Astrocyte (in vitro differentiated cells and primary cell): ENCODE measurements at regions not wholly inside any gene's neighbourhood (a gene's known extent, or its start where the extent isn't known, plus 50 kb on each side); places are given as distances from the start of the nearest gene placed in this dataset.

ENCODE experiments used
- EZH2 ChIP-seq: IDR thresholded peaks from 2 replicates; pipeline ENCODE4 v1.6.1; 2012; ENCODE audit warnings: mild to moderate bottlenecking, low read length, inconsistent platforms; ENCODE audit not compliant: insufficient read depth
- TF ChIP-seq, protein P1 (sequence below): IDR thresholded peaks from 2 replicates; pipeline ENCODE4 v1.5.1; 2011; ENCODE audit warnings: low read depth, mild to moderate bottlenecking, inconsistent platforms, low read length, moderate library complexity; ENCODE audit not compliant: insufficient read depth

DNA sequence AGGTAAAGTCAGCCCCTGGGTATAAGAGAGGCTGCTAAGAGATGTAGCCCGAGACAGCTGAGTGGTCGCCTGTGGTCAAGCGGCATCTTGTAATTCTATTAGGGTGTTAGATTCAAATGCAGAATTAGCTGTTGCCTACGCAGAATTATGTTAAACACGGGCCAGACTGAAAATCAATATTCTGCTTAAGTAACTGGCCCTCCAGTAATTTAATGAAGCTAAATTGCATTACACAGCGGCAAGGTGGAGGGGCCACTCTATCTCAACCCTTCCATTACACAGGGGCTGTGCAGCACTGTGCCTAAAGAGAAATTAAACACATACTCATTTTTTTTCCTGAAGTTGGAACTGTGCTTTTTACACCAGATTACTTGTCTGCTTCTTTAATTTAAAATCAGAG is 448.5 kb upstream of the MGMT start:
- TF ChIP-seq, protein P1, sequence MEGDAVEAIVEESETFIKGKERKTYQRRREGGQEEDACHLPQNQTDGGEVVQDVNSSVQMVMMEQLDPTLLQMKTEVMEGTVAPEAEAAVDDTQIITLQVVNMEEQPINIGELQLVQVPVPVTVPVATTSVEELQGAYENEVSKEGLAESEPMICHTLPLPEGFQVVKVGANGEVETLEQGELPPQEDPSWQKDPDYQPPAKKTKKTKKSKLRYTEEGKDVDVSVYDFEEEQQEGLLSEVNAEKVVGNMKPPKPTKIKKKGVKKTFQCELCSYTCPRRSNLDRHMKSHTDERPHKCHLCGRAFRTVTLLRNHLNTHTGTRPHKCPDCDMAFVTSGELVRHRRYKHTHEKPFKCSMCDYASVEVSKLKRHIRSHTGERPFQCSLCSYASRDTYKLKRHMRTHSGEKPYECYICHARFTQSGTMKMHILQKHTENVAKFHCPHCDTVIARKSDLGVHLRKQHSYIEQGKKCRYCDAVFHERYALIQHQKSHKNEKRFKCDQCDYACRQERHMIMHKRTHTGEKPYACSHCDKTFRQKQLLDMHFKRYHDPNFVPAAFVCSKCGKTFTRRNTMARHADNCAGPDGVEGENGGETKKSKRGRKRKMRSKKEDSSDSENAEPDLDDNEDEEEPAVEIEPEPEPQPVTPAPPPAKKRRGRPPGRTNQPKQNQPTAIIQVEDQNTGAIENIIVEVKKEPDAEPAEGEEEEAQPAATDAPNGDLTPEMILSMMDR, result no peak
- TF ChIP-seq EZH2, result no peak
